K562 (cell line): ENCODE measurements at regions not wholly inside any gene's neighbourhood (a gene's known extent, or its start where the extent isn't known, plus 50 kb on each side); places are given as distances from the start of the nearest gene placed in this dataset.

Experiments used
- ATAC-seq: fragments of 200-7000 bp; cut with Tn5 transposase; 3 replicates; pipeline ENCODE4 v1.9.1; 2020; ENCODE audit warnings: moderate library complexity
- BruUV-seq: library from RNA; stranded (reverse); fragments of 400-500 nt; replicated peaks from 2 replicates; lab custom pipeline; 2021; lab: Mats Ljungman, UMichigan
- CTCF ChIA-PET: fragments of 300-600 bp; formaldehyde crosslinking; extraction: SDS; loops from one replicate; lab custom pipeline; 2021; ENCODE audit warnings: low intra/inter-chr PET ratio; lab: Yijun Ruan, JAX
- POLR2A ChIA-PET: fragments of 300-600, 350-650 bp; sonication (Branson Sonifier 250); formaldehyde crosslinking; extraction: SDS; loops from one replicate; lab custom pipeline; 2021; ENCODE audit warnings: antibody characterized with exemption, inconsistent platforms; lab: Yijun Ruan, JAX
- DNase-seq, 4 experiments: peaks; one replicate each; pipeline versions ENCODE4 v3.0.0 to v3.0.0-alpha.2; 2011 to 2018; ENCODE audit warnings: low spot score in 3 of 4, mixed read lengths in 3 of 4; ENCODE audit errors: extremely low read depth in 1 of 4
- FAIRE-seq: peaks from 2 replicates; lab custom pipeline; 2011; peaks lifted over from hg19 to GRCh38; lab: Jason Lieb, UNC
- H2AFZ ChIP-seq: 2 replicates; pipeline ENCODE4 v1.6.0; 2011; ENCODE audit warnings: low read depth, low read length, control low read depth, inconsistent platforms
- H3K27ac ChIP-seq: fragments of 200-600 bp; 3 replicates; pipeline ENCODE4 v1.8.0; 2011; ENCODE audit warnings: low read depth, mild to moderate bottlenecking, control low read depth, inconsistent platforms, low read length, moderate library complexity, mixed read lengths; ENCODE audit errors: extremely low read depth
- H3K27me3 ChIP-seq, 2 experiments: fragments of 300-600 bp in 1 of 2; 2 replicates in 1 of 2; 3 replicates in 1 of 2; pipeline versions ENCODE4 v1.6.0 to v1.8.0; 2011; ENCODE audit warnings: inconsistent platforms in 2 of 2, low read length in 2 of 2, mild to moderate bottlenecking in 1 of 2, mixed read lengths in 1 of 2, moderate library complexity in 1 of 2; ENCODE audit not compliant: control insufficient read depth in 2 of 2, insufficient read depth in 2 of 2
- H3K36me3 ChIP-seq: fragments of 300-600 bp; 3 replicates; pipeline ENCODE4 v1.8.0; 2011; ENCODE audit warnings: mild to moderate bottlenecking, low read length, inconsistent platforms; ENCODE audit not compliant: control insufficient read depth, insufficient read depth
- H3K4me1 ChIP-seq, 2 experiments: fragments of 200-600 bp in 1 of 2; replicated peaks in 1 of 2; 2 replicates in 1 of 2; 3 replicates in 1 of 2; pipeline versions ENCODE4 v1.5.1 to v1.8.0; 2011; ENCODE audit warnings: inconsistent platforms in 2 of 2, low read length in 2 of 2, mild to moderate bottlenecking in 1 of 2, mixed read lengths in 1 of 2, moderate library complexity in 1 of 2; ENCODE audit not compliant: control insufficient read depth in 2 of 2, insufficient read depth in 2 of 2
- H3K4me2 ChIP-seq: 2 replicates; pipeline ENCODE4 v1.6.1; 2011; ENCODE audit warnings: low read length, control low read depth, inconsistent platforms, mixed read lengths; ENCODE audit not compliant: insufficient read depth
- H3K4me3 ChIP-seq: fragments of 200-600 bp; sonication (generic), shearing (Covaris generic); 2 replicates; pipeline ENCODE4 v1.5.1; 2016; ENCODE audit warnings: control low read depth, inconsistent platforms
- H3K79me2 ChIP-seq: fragments of 200-600 bp; 3 replicates; pipeline ENCODE4 v1.8.0; 2011; ENCODE audit warnings: low read length, inconsistent platforms; ENCODE audit not compliant: control insufficient read depth, insufficient read depth
- H3K9ac ChIP-seq, 2 experiments: 2 replicates each; pipeline versions ENCODE4 v1.6.0 to v1.6.1; 2011; ENCODE audit warnings: low read depth in 2 of 2, low read length in 2 of 2, control low read depth in 1 of 2, inconsistent platforms in 1 of 2, mild to moderate bottlenecking in 1 of 2, mixed read lengths in 1 of 2; ENCODE audit not compliant: insufficient read depth in 1 of 2
- H3K9me1 ChIP-seq: one replicate; pipeline ENCODE4 v1.6.0; 2011; ENCODE audit warnings: inconsistent platforms, mild to moderate bottlenecking, low read length, moderate library complexity; ENCODE audit not compliant: control insufficient read depth, insufficient read depth
- H3K9me3 ChIP-seq: replicated peaks from 2 replicates; pipeline ENCODE4 v1.5.1; 2011; ENCODE audit warnings: low read depth, low read length, inconsistent platforms; ENCODE audit not compliant: control insufficient read depth, insufficient read depth
- H4K20me1 ChIP-seq: replicated peaks from 2 replicates; pipeline ENCODE4 v1.6.1; 2011; ENCODE audit warnings: low read length, inconsistent platforms, mixed read lengths; ENCODE audit not compliant: control insufficient read depth, insufficient read depth
- CAMTA2 ChIP-seq: fragments of 250-450 bp; sonication (Bioruptor Pico); conservative IDR thresholded peaks from 2 replicates; pipeline ENCODE4 v1.5.1; 2022
- EP300 ChIP-seq: IDR thresholded peaks from 2 replicates; pipeline ENCODE4 v1.6.1; 2012; ENCODE audit warnings: low read length, improper control_type of control experiment
- KDM1A ChIP-seq, 2 experiments: fragments of 450-650 bp; IDR thresholded peaks; 2 replicates each; pipeline ENCODE4 v1.6.1; 2016; ENCODE audit warnings: mild to moderate bottlenecking in 2 of 2
- MAZ ChIP-seq, 2 experiments: fragments of 450-650 bp in 1 of 2; sonication (generic) in 1 of 2; formaldehyde crosslinking; IDR thresholded peaks in 1 of 2; conservative IDR thresholded peaks in 1 of 2; 2 replicates each; pipeline versions ENCODE4 v1.4.0 to v1.5.0; 2020; ENCODE audit warnings: mild to moderate bottlenecking in 1 of 2, missing genetic modification reagents in 1 of 2
- NFATC3 ChIP-seq: fragments of 450-650 bp; IDR thresholded peaks from 2 replicates; pipeline ENCODE4 v1.6.1; 2017; ENCODE audit warnings: mild to moderate bottlenecking
- NR2F6 ChIP-seq: fragments of 450-650 bp; formaldehyde crosslinking; IDR thresholded peaks from 2 replicates; pipeline ENCODE4 v1.4.0; 2020; ENCODE audit warnings: mild to moderate bottlenecking
- SMC3 ChIP-seq: conservative IDR thresholded peaks from 2 replicates; pipeline ENCODE4 v1.6.1; 2011; ENCODE audit warnings: low read depth, low read length, improper control_type of control experiment; ENCODE audit not compliant: insufficient read depth
- SP2 ChIP-seq: IDR thresholded peaks from 2 replicates; pipeline ENCODE4 v1.6.1; 2011; ENCODE audit warnings: mild to moderate bottlenecking, low read depth, low read length, moderate library complexity; ENCODE audit not compliant: poor library complexity, severe bottlenecking; ENCODE audit errors: extremely low read depth
- ZNF23 ChIP-seq: fragments of 250-450 bp; sonication (Bioruptor Pico); IDR thresholded peaks from 2 replicates; pipeline ENCODE4 v1.4.0; 2020; ENCODE audit warnings: mild to moderate bottlenecking
- ZNF263 ChIP-seq: sonication (generic); formaldehyde crosslinking; IDR thresholded peaks from 2 replicates; pipeline ENCODE4 v1.8.0; 2022; ENCODE audit warnings: mild to moderate bottlenecking, missing genetic modification reagents, borderline replicate concordance
- ZNF316 ChIP-seq: fragments of 450-650 bp; IDR thresholded peaks from 2 replicates; pipeline ENCODE4 v1.6.1; 2016
- ZNF609 ChIP-seq: sonication (generic); formaldehyde crosslinking; IDR thresholded peaks from 2 replicates; pipeline ENCODE4 v1.8.1; 2023; ENCODE audit warnings: missing genetic modification reagents, mild to moderate bottlenecking, borderline replicate concordance
- in situ Hi-C: fragments of 300-500 bp; cut with MboI; formaldehyde crosslinking; loops from 4 replicates; pipeline ENCODE4 v1.15.0; 2018; ENCODE audit warnings: inconsistent platforms, mixed read lengths
- intact Hi-C: fragments of 100-400 bp; cut with micrococcal nuclease; formaldehyde crosslinking; loops from 2 replicates; pipeline ENCODE4 v1.14.2; 2022

DNA sequence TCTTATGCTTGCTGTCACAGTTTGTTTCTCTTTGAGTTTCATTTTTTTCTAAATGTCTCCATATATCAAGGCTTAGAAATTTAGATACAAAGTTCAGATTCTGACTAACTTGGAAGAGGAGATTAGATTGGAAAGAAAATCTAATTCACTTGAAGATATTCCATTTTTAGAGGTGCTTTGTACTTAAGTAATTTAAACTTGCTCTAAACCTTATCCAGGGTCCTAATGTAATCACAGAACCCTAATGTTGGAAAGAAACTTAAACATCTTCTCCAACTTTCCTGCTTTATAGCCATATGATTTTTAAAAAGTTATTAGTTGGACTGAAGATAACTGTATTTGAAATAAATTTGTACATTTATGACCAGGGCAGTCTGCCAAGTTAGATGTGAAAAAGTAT, 81.1 kb upstream of the ARHGEF3 start:
- Histone ChIP-seq H3K9me3 (no peaks in the 10 kb centered on the region), H2AFZ (no peak overlapping the region), H4K20me1 (no peaks in the 10 kb centered on the region), H3K4me2 (no peak overlapping the region), H3K79me2 (no peaks in the 10 kb centered on the region), H3K9me1 (no peaks in the 10 kb centered on the region), H3K36me3 (no peaks in the 10 kb centered on the region), H3K4me1 (no peaks in the 10 kb centered on the region), H3K9ac (no peak overlapping the region), H3K27ac (no peak overlapping the region), H3K4me3 (no peak overlapping the region), H3K27me3 (no peaks in the 10 kb centered on the region)
- intact Hi-C loops: no loop called here
- BruUV-seq: no TSS peak
- ATAC-seq (no peak), DNase-seq (no peak), FAIRE-seq (no peak)
- TF ChIP-seq NFATC3 (no peak), NR2F6 (CRISPR knock-in tag) (no peak), ZNF609 (CRISPR knock-in tag) (no peak), MAZ (CRISPR knock-in tag; conservative IDR thresholded peaks at IDR 0.05 in 1 of 2, IDR thresholded peaks at IDR 0.05 in 1 of 2) (no peak), EP300 (no peak), ZNF263 (CRISPR knock-in tag) (no peak), ZNF23 (CRISPR knock-in tag) (no peak), SP2 (no peak), KDM1A (IDR thresholded peaks at IDR 0.05) (no peak), ZNF316 (no peak), SMC3 (no peak), CAMTA2 (CRISPR knock-in tag) (no peak)
- in situ Hi-C loops: no loop called here
- ChIA-PET POLR2A (interaction anchor here (0.9 kb wide), 1 partner anchor 11 kb away, joined by 3 read pairs; no protein-coding TSS in a partner anchor), CTCF (no interaction called here)
